T-helper 2 cell treated with Interferon-gamma antibody and Interleukin-4, amounts not matched to agents 100 ng/mL and 5 ng/mL, for 36 hours (primary cell): ENCODE measurements at regions not wholly inside any gene's neighbourhood (a gene's known extent, or its start where the extent isn't known, plus 50 kb on each side); places are given as distances from the start of the nearest gene placed in this dataset.

ENCODE experiments used
- intact Hi-C: fragments of 100-400 bp; cut with micrococcal nuclease; formaldehyde crosslinking; loops from one replicate; pipeline ENCODE4 v1.15.1; 2023

GRCh38 chr5:144864118-144864517, 693.4 kb downstream of the KCTD16 start:
- intact Hi-C loops: no loop called here

GRCh38 chr5:144857454-144857853, 686.8 kb downstream of the KCTD16 start:
- intact Hi-C loops: no loop called here

GRCh38 chr5:144844086-144844485, 673.4 kb downstream of the KCTD16 start:
- intact Hi-C loops: no loop called here

- intact Hi-C loops: no loop called here
Observed at GRCh38 chr5:144832416-144832815, 661.7 kb downstream of the KCTD16 start.

GRCh38 chr5:144831650-144832049, 661.0 kb downstream of the KCTD16 start:
- intact Hi-C loops: no loop called here

GRCh38 chr5:144822503-144822902, 651.8 kb downstream of the KCTD16 start:
- intact Hi-C loops: no loop called here

GRCh38 chr5:144820278-144820677, 649.6 kb downstream of the KCTD16 start:
- intact Hi-C loops: no loop called here

- intact Hi-C loops: no loop called here
Observed at GRCh38 chr5:144815131-144815530, 644.5 kb downstream of the KCTD16 start.

- intact Hi-C loops: no loop called here
Observed at GRCh38 chr5:144812763-144813162, 642.1 kb downstream of the KCTD16 start.

- intact Hi-C loops: no loop called here
Observed at GRCh38 chr5:144800169-144800568, 629.5 kb downstream of the KCTD16 start.

- intact Hi-C loops: no loop called here
Observed at GRCh38 chr5:144798595-144798994, 627.9 kb downstream of the KCTD16 start.

- intact Hi-C loops: no loop called here
Observed at GRCh38 chr5:144794922-144795321, 624.2 kb downstream of the KCTD16 start.

GRCh38 chr5:144788556-144788955, 617.9 kb downstream of the KCTD16 start:
- intact Hi-C loops: no loop called here

- intact Hi-C loops: no loop called here
Observed at GRCh38 chr5:144788046-144788445, 617.4 kb downstream of the KCTD16 start.

GRCh38 chr5:144779368-144779767, 608.7 kb downstream of the KCTD16 start:
- intact Hi-C loops: no loop called here

GRCh38 chr5:144778561-144778960, 607.9 kb downstream of the KCTD16 start:
- intact Hi-C loops: no loop called here

GRCh38 chr5:144774197-144774596, 603.5 kb downstream of the KCTD16 start:
- intact Hi-C loops: no loop called here

- intact Hi-C loops: no loop called here
Observed at GRCh38 chr5:144773628-144774027, 603.0 kb downstream of the KCTD16 start.

GRCh38 chr5:144771802-144772201, 601.1 kb downstream of the KCTD16 start:
- intact Hi-C loops: no loop called here

GRCh38 chr5:144742361-144742760, 571.7 kb downstream of the KCTD16 start:
- intact Hi-C loops: no loop called here

- intact Hi-C loops: no loop called here
Observed at GRCh38 chr5:144731786-144732185, 561.1 kb downstream of the KCTD16 start.

- intact Hi-C loops: no loop called here
Observed at GRCh38 chr5:144712090-144712489, 541.4 kb downstream of the KCTD16 start.

GRCh38 chr5:144711172-144711571, 540.5 kb downstream of the KCTD16 start:
- intact Hi-C loops: no loop called here

GRCh38 chr5:144710637-144711036, 540.0 kb downstream of the KCTD16 start:
- intact Hi-C loops: no loop called here
